GM12875 (cell line): ENCODE measurements at regions not wholly inside any gene's neighbourhood (a gene's known extent, or its start where the extent isn't known, plus 50 kb on each side); places are given as distances from the start of the nearest gene placed in this dataset.

Experiments used
- H3K4me3 ChIP-seq: one replicate; pipeline ENCODE4 v1.5.1; 2011; ENCODE audit warnings: low read depth, low read length, control low read depth
- CTCF ChIP-seq: IDR thresholded peaks from 2 replicates; pipeline ENCODE4 v1.5.1; 2011; ENCODE audit warnings: low read depth, mild to moderate bottlenecking, control low read depth, inconsistent platforms, low read length, moderate library complexity, borderline replicate concordance; ENCODE audit not compliant: insufficient read depth

- no peak for TF ChIP-seq CTCF
- no peak overlapping the region for H3K4me3 ChIP-seq
These were observed 199.1 kb upstream of the KCND3 start for GRCh38 chr1:112188611-112189010.

- no peak for TF ChIP-seq CTCF
- no peak overlapping the region for H3K4me3 ChIP-seq
These were observed 199.9 kb upstream of the CTTNBP2NL start for GRCh38 chr1:112196008-112196588.

- no peak for TF ChIP-seq CTCF
- no peak overlapping the region for H3K4me3 ChIP-seq
These were observed 199.3 kb upstream of the CTTNBP2NL start for GRCh38 chr1:112196731-112197130.

- no peak overlapping the region for H3K4me3 ChIP-seq
- no peak for TF ChIP-seq CTCF
These were observed 186.5 kb upstream of the CTTNBP2NL start for GRCh38 chr1:112209493-112209892.

GRCh38 chr1:112219267-112219666 is 176.7 kb upstream of the CTTNBP2NL start:
- H3K4me3 ChIP-seq, result no peak overlapping the region
- no peak for TF ChIP-seq CTCF

GRCh38 chr1:112230232-112230631 is 165.8 kb upstream of the CTTNBP2NL start:
- TF ChIP-seq CTCF, result no peak
- H3K4me3 ChIP-seq, result no peak overlapping the region

GRCh38 chr1:112231331-112231730 is 164.7 kb upstream of the CTTNBP2NL start:
- no peak overlapping the region for H3K4me3 ChIP-seq
- TF ChIP-seq CTCF, result no peak
